G401 (cell line): ENCODE measurements at regions not wholly inside any gene's neighbourhood (a gene's known extent, or its start where the extent isn't known, plus 50 kb on each side); places are given as distances from the start of the nearest gene placed in this dataset.
A peak's percentile ranks its signal among the peaks of the same experiment; 100 is the strongest.
"Not testable (repeated sequence)": the region's sequence is repeated elsewhere in the genome, so short reads cannot be mapped to it uniquely, and the experiment has no call there.

ENCODE experiments used
- DNase-seq: peaks from one replicate; pipeline ENCODE4 v3.0.0-alpha.2; 2015; ENCODE audit warnings: low spot score
- in situ Hi-C: cut with HindIII; loops from 2 replicates; pipeline ENCODE4 v1.10.0; 2016; ENCODE audit warnings: low sequenced_read_pairs, mixed read lengths

- in situ Hi-C loops = no loop called here
- no peak for DNase-seq
Measured at GRCh38 chr4:134501973-134502643, 300.5 kb upstream of the PABPC4L start.

- in situ Hi-C loops, DNase-seq: not testable (repeated sequence)
Measured at GRCh38 chr4:134501488-134501887, 299.9 kb upstream of the PABPC4L start.

GRCh38 chr4:134499074-134499473 lies 297.5 kb upstream of the PABPC4L start:
- no peak for DNase-seq
- in situ Hi-C loops = no loop called here

- in situ Hi-C loops = no loop called here
- no peak for DNase-seq
Measured at GRCh38 chr4:134490863-134491262, 289.3 kb upstream of the PABPC4L start.

- in situ Hi-C loops, DNase-seq: not testable (repeated sequence)
Measured at GRCh38 chr4:134483514-134483913, 281.9 kb upstream of the PABPC4L start.

- in situ Hi-C loops = no loop called here
- DNase-seq = no peak
Measured at GRCh38 chr4:134471569-134471968, 270.0 kb upstream of the PABPC4L start.

GRCh38 chr4:134470544-134470943 lies 269.0 kb upstream of the PABPC4L start:
- peak; percentile 1 for DNase-seq
- in situ Hi-C loops = no loop called here

- DNase-seq = no peak
- in situ Hi-C loops = no loop called here
Measured at GRCh38 chr4:134465417-134465816, 263.8 kb upstream of the PABPC4L start.

- no peak for DNase-seq
- in situ Hi-C loops = no loop called here
Measured at GRCh38 chr4:134463771-134464170, 262.2 kb upstream of the PABPC4L start.

GRCh38 chr4:134426821-134427220 lies 225.2 kb upstream of the PABPC4L start:
- in situ Hi-C loops = no loop called here
- DNase-seq = no peak

- in situ Hi-C loops = no loop called here
- no peak for DNase-seq
Measured at GRCh38 chr4:134425756-134426155, 224.2 kb upstream of the PABPC4L start.

GRCh38 chr4:134422776-134423175 lies 221.2 kb upstream of the PABPC4L start:
- no peak for DNase-seq
- in situ Hi-C loops = no loop called here

- in situ Hi-C loops = no loop called here
- no peak for DNase-seq
Measured at GRCh38 chr4:134421734-134422133, 220.1 kb upstream of the PABPC4L start.

- in situ Hi-C loops = no loop called here
Measured at GRCh38 chr4:134408897-134409296, 207.3 kb upstream of the PABPC4L start.

GRCh38 chr4:134401798-134402197 lies 200.2 kb upstream of the PABPC4L start:
- DNase-seq = no peak
- in situ Hi-C loops = no loop called here

More at GRCh38 chr4:134408897-134409296, 207.3 kb upstream of the PABPC4L start:
- no peak for DNase-seq

GRCh38 chr4:134393592-134393991 lies 192.0 kb upstream of the PABPC4L start:
- in situ Hi-C loops = no loop called here
- DNase-seq = no peak

- in situ Hi-C loops = no loop called here
Measured at GRCh38 chr4:134390319-134390718, 188.7 kb upstream of the PABPC4L start.

GRCh38 chr4:134388351-134388750 lies 186.8 kb upstream of the PABPC4L start:
- in situ Hi-C loops = no loop called here
- no peak for DNase-seq

More at GRCh38 chr4:134390319-134390718, 188.7 kb upstream of the PABPC4L start:
- no peak for DNase-seq

GRCh38 chr4:134382478-134383227 lies 181.1 kb upstream of the PABPC4L start:
- in situ Hi-C loops = no loop called here
- no peak for DNase-seq

- no peak for DNase-seq
- in situ Hi-C loops = no loop called here
Measured at GRCh38 chr4:134375775-134376174, 174.2 kb upstream of the PABPC4L start.

GRCh38 chr4:134365852-134366251 lies 164.3 kb upstream of the PABPC4L start:
- no peak for DNase-seq
- in situ Hi-C loops = no loop called here
